HL-60 (cell line): ENCODE measurements at regions not wholly inside any gene's neighbourhood (a gene's known extent, or its start where the extent isn't known, plus 50 kb on each side); places are given as distances from the start of the nearest gene placed in this dataset.

Experiments used
- POLR2AphosphoS5 ChIP-seq: IDR thresholded peaks from 2 replicates; pipeline ENCODE4 v1.6.1; 2012; ENCODE audit warnings: low read depth
- REST ChIP-seq: IDR thresholded peaks from 2 replicates; pipeline ENCODE4 v1.6.1; 2012; ENCODE audit warnings: low read depth; ENCODE audit not compliant: insufficient replicate concordance
- SPI1 ChIP-seq: IDR thresholded peaks from 2 replicates; pipeline ENCODE4 v1.6.1; 2012; ENCODE audit warnings: low read depth, mild to moderate bottlenecking, borderline replicate concordance
- TF ChIP-seq, protein P1 (sequence below): IDR thresholded peaks from one replicate; pipeline ENCODE4 v1.5.1; 2011; ENCODE audit warnings: low read length, control low read depth, inconsistent platforms; ENCODE audit not compliant: insufficient read depth

DNA sequence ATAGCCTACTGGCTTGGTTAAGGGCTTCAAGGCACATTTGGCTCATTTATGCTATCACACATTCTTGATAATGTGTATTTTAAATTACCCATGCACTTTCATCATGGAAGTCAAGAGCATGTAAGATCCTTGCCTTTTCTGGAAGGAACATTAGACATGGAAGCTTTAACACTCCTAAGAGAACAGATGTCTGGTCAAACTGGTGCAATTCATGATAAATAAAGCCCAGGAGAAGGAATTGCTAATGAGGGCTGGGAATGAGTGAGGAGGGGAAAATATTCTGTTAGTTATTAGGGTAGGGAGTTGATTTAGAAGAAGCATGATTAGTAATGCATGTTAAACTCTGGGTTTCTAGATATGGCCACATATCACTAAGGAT, 688.6 kb upstream of the CITED2 start:
- TF ChIP-seq, protein P1, sequence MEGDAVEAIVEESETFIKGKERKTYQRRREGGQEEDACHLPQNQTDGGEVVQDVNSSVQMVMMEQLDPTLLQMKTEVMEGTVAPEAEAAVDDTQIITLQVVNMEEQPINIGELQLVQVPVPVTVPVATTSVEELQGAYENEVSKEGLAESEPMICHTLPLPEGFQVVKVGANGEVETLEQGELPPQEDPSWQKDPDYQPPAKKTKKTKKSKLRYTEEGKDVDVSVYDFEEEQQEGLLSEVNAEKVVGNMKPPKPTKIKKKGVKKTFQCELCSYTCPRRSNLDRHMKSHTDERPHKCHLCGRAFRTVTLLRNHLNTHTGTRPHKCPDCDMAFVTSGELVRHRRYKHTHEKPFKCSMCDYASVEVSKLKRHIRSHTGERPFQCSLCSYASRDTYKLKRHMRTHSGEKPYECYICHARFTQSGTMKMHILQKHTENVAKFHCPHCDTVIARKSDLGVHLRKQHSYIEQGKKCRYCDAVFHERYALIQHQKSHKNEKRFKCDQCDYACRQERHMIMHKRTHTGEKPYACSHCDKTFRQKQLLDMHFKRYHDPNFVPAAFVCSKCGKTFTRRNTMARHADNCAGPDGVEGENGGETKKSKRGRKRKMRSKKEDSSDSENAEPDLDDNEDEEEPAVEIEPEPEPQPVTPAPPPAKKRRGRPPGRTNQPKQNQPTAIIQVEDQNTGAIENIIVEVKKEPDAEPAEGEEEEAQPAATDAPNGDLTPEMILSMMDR, result no peak
- TF ChIP-seq POLR2AphosphoS5 (no peak), SPI1 (no peak), REST (no peak)
